HCT116 (cell line): ENCODE measurements at regions not wholly inside any gene's neighbourhood (a gene's known extent, or its start where the extent isn't known, plus 50 kb on each side); places are given as distances from the start of the nearest gene placed in this dataset.

Experiments
- ATAC-seq: fragments of 200-7000 bp; cut with Tn5 transposase; 2 replicates; pipeline ENCODE4 v1.9.1; 2020; ENCODE audit warnings: mild to moderate bottlenecking, moderate library complexity
- BruUV-seq: library from RNA; stranded (reverse); fragments of 400-500 nt; replicated peaks from 2 replicates; lab custom pipeline; 2021; lab: Mats Ljungman, UMichigan
- CTCF ChIA-PET: fragments of 300-600 bp; sonication (Branson Sonifier 250); formaldehyde crosslinking; loops from one replicate; lab custom pipeline; 2021; ENCODE audit warnings: antibody characterized with exemption; lab: Charles Lee
- POLR2A ChIA-PET: fragments of 300-600, 350-600 bp; sonication (Branson Sonifier 250); formaldehyde crosslinking; loops from one replicate; lab custom pipeline; 2021; ENCODE audit warnings: antibody characterized with exemption; lab: Charles Lee
- RAD21 ChIA-PET, 2 experiments: fragments of 300-600 bp; sonication (Branson Sonifier 250); formaldehyde crosslinking; loops; one replicate each; lab custom pipeline; 2023; ENCODE audit warnings: low total read pairs in 2 of 2; ENCODE audit not compliant: uncharacterized antibody in 2 of 2, unreplicated experiment in 2 of 2, low non-redundant PET in 1 of 2; lab: Charles Lee
- DNase-seq: peaks from one replicate; pipeline ENCODE4 v3.0.0-alpha.2; 2010; ENCODE audit warnings: low read depth, low spot score
- H2AFZ ChIP-seq: fragments of 200-600 bp; shearing (Covaris generic), sonication (generic); 2 replicates; pipeline ENCODE4 v1.6.1; 2017; ENCODE audit warnings: low read depth, mixed run types, mixed read lengths, antibody characterized with exemption, low read length; ENCODE audit not compliant: poor library complexity, severe bottlenecking
- H3K27ac ChIP-seq: 2 replicates; pipeline ENCODE4 v1.5.1; 2012; ENCODE audit warnings: low read depth, low read length
- H3K27me3 ChIP-seq: fragments of 200-600 bp; sonication (generic); 2 replicates; pipeline ENCODE4 v1.6.1; 2016; ENCODE audit warnings: mixed run types, low read length, mixed read lengths; ENCODE audit not compliant: insufficient read depth
- H3K36me3 ChIP-seq, 2 experiments: fragments of 200-500 bp in 1 of 2; fragments of 200-600 bp in 1 of 2; sonication (Bioruptor generic) in 1 of 2; sonication (generic) in 1 of 2; 2 replicates each; pipeline versions ENCODE4 v1.5.1 to v1.6.1; 2014 to 2016; ENCODE audit warnings: low read length in 2 of 2, inconsistent platforms in 1 of 2, mixed read lengths in 1 of 2, mixed run types in 1 of 2; ENCODE audit not compliant: insufficient read depth in 2 of 2, control insufficient read depth in 1 of 2
- H3K4me1 ChIP-seq, 2 experiments: fragments of 200-600 bp in 1 of 2; sonication (generic) in 1 of 2; 2 replicates each; pipeline versions ENCODE4 v1.5.1 to v1.6.1; 2012 to 2017; ENCODE audit warnings: low read length in 2 of 2, inconsistent platforms in 1 of 2, mild to moderate bottlenecking in 1 of 2, mixed read lengths in 1 of 2, mixed run types in 1 of 2, moderate library complexity in 1 of 2; ENCODE audit not compliant: insufficient read depth in 2 of 2, control insufficient read depth in 1 of 2
- H3K4me2 ChIP-seq: fragments of 200-600 bp; sonication (generic); 2 replicates; pipeline ENCODE4 v1.6.1; 2017; ENCODE audit warnings: mixed run types, low read length, mixed read lengths
- H3K4me3 ChIP-seq, 2 experiments: fragments of 200-600 bp in 1 of 2; sonication (generic) in 1 of 2; replicated peaks in 1 of 2; 2 replicates each; pipeline ENCODE4 v1.5.1; 2011 to 2016; ENCODE audit warnings: low read length in 2 of 2, control low read depth in 1 of 2, low read depth in 1 of 2, mild to moderate bottlenecking in 1 of 2, mixed read lengths in 1 of 2, mixed run types in 1 of 2
- H3K79me2 ChIP-seq: fragments of 200-600 bp; sonication (generic); 2 replicates; pipeline ENCODE4 v1.6.1; 2017; ENCODE audit warnings: mild to moderate bottlenecking, mixed run types, low read length, moderate library complexity, mixed read lengths; ENCODE audit not compliant: insufficient read depth
- H3K9ac ChIP-seq: fragments of 200-600 bp; sonication (generic); 2 replicates; pipeline ENCODE4 v1.6.1; 2016; ENCODE audit warnings: low read length, mixed read lengths
- H3K9me2 ChIP-seq: fragments of 200-600 bp; sonication (generic), shearing (Covaris generic); 2 replicates; pipeline ENCODE4 v1.6.1; 2017; ENCODE audit warnings: mixed run types, mild to moderate bottlenecking, moderate library complexity; ENCODE audit not compliant: insufficient read depth
- H3K9me3 ChIP-seq, 2 experiments: fragments of 200-500 bp in 1 of 2; fragments of 200-600 bp in 1 of 2; sonication (Bioruptor generic) in 1 of 2; sonication (generic) in 1 of 2; 2 replicates each; pipeline ENCODE4 v1.6.1; 2014 to 2017; ENCODE audit warnings: low read length in 2 of 2, mixed read lengths in 2 of 2, inconsistent platforms in 1 of 2, low read depth in 1 of 2, mild to moderate bottlenecking in 1 of 2, mixed run types in 1 of 2, moderate library complexity in 1 of 2; ENCODE audit not compliant: control insufficient read depth in 1 of 2, insufficient read depth in 1 of 2
- H4K20me1 ChIP-seq: fragments of 200-600 bp; sonication (generic), shearing (Covaris generic); 2 replicates; pipeline ENCODE4 v1.6.1; 2017; ENCODE audit warnings: mixed run types, mild to moderate bottlenecking, moderate library complexity; ENCODE audit not compliant: insufficient read depth
- CBX3 ChIP-seq: IDR thresholded peaks from 2 replicates; pipeline ENCODE4 v1.6.1; 2012; ENCODE audit warnings: low read depth
- CTCF ChIP-seq, 3 experiments: fragments of 200-600 bp in 1 of 3; sonication (generic) in 1 of 3; IDR thresholded peaks in 2 of 3; conservative IDR thresholded peaks in 1 of 3; 2 replicates each; pipeline ENCODE4 v1.5.1; 2012 to 2017; ENCODE audit warnings: low read depth in 2 of 3, low read length in 2 of 3, antibody characterized with exemption in 1 of 3, borderline replicate concordance in 1 of 3, control low read depth in 1 of 3, mild to moderate bottlenecking in 1 of 3, mixed read lengths in 1 of 3, mixed run types in 1 of 3, moderate library complexity in 1 of 3; ENCODE audit not compliant: insufficient read depth in 1 of 3
- EZH2 ChIP-seq: fragments of 200-600 bp; sonication (generic); IDR thresholded peaks from 2 replicates; pipeline ENCODE4 v1.6.1; 2017; ENCODE audit warnings: antibody characterized with exemption, mixed run types
- RAD21 ChIP-seq: IDR thresholded peaks from 2 replicates; pipeline ENCODE4 v1.6.1; 2012; ENCODE audit warnings: low read depth, mild to moderate bottlenecking
- SIN3A ChIP-seq: IDR thresholded peaks from 2 replicates; pipeline ENCODE4 v1.6.1; 2012; ENCODE audit warnings: low read depth
- SRF ChIP-seq: IDR thresholded peaks from 2 replicates; pipeline ENCODE4 v1.6.1; 2012; ENCODE audit warnings: low read depth
- TCF7L2 ChIP-seq: IDR thresholded peaks from 2 replicates; pipeline ENCODE4 v1.7.0; 2011; ENCODE audit warnings: borderline replicate concordance, inconsistent platforms; ENCODE audit not compliant: insufficient read depth, insufficient read length; ENCODE audit errors: extremely low read depth
- intact Hi-C: fragments of 100-400 bp; cut with micrococcal nuclease; formaldehyde crosslinking; loops from 2 replicates; pipeline ENCODE4 v1.10.0; 2022

GRCh38 chr14:83825843-83826242 is 1704.1 kb upstream of the FLRT2 start (continued):
- TF ChIP-seq CBX3 (no peak), CTCF (IDR thresholded peaks at IDR 0.05 in 2 of 3, conservative IDR thresholded peaks at IDR 0.05 in 1 of 3; ENCODE audit: borderline replicate concordance in 1 of 3, insufficient read depth in 1 of 3, low read depth in 2 of 3, low read length in 2 of 3) (no peak), RAD21 (no peak), SRF (no peak), EZH2 (no peak), SIN3A (no peak)

- no peak for TF ChIP-seq RAD21
- no peak for TF ChIP-seq SIN3A
- TF ChIP-seq TCF7L2: no peak
- RAD21 ChIA-PET: no interaction called here
- POLR2A ChIA-PET: no interaction called here
- H3K4me2 ChIP-seq: no peak overlapping the region
- no peaks in the 10 kb centered on the region for H3K36me3 ChIP-seq
- H3K79me2 ChIP-seq: no peaks in the 10 kb centered on the region
- ATAC-seq (no peak), DNase-seq (no peak)
- H2AFZ ChIP-seq: no peak overlapping the region
- H3K27me3 ChIP-seq: no peaks in the 10 kb centered on the region
- intact Hi-C loops: no loop called here
- BruUV-seq: no TSS peak
- no peaks in the 10 kb centered on the region for H3K4me1 ChIP-seq
- H3K9ac ChIP-seq: no peak overlapping the region
- H3K27ac ChIP-seq: no peak overlapping the region
- H3K9me2 ChIP-seq: no peaks in the 10 kb centered on the region
- peaks cover 1 to 31% of the 10 kb centered on the region in 2 experiments; a peak in 2 of 4 replicates for H3K9me3 ChIP-seq
- CTCF ChIA-PET: no interaction called here
- no peaks in the 10 kb centered on the region for H4K20me1 ChIP-seq
- no peak overlapping the region for H3K4me3 ChIP-seq
These were observed 1703.1 kb upstream of the FLRT2 start for GRCh38 chr14:83826838-83827237.
